ENCODE measurements at regions not wholly inside any gene's neighbourhood (a gene's known extent, or its start where the extent isn't known, plus 50 kb on each side); places are given as distances from the start of the nearest gene placed in this dataset.

GRCh38 chr2:21260311-21260710, 136.5 kb downstream of the TDRD15 start:
- intact Hi-C loops (cut with DNase I), result no loop called here
- Histone ChIP-seq H3K9me3 (no peaks in the 10 kb centered on the region), H3K36me3 (no peaks in the 10 kb centered on the region), H3K27me3 (no peaks in the 10 kb centered on the region), H3K4me3 (no peak overlapping the region), H3K9ac (ENCODE audit: low read depth in 2 of 2, low read length in 2 of 2) (no peak overlapping the region), H3K4me1 (no peaks in the 10 kb centered on the region), H3K27ac (no peak overlapping the region)
- no peak for DNase-seq
- TF ChIP-seq CTCF (IDR thresholded peaks at IDR 0.05), result no peak

- Histone ChIP-seq H3K4me1 (no peaks in the 10 kb centered on the region), H3K9ac (ENCODE audit: low read depth in 2 of 2, low read length in 2 of 2) (no peak overlapping the region), H3K9me3 (no peaks in the 10 kb centered on the region), H3K27ac (no peak overlapping the region), H3K27me3 (no peaks in the 10 kb centered on the region), H3K36me3 (no peaks in the 10 kb centered on the region), H3K4me3 (no peak overlapping the region)
- no peak for TF ChIP-seq CTCF (IDR thresholded peaks at IDR 0.05)
- intact Hi-C loops (cut with DNase I), result no loop called here
- no peak for DNase-seq
Observed at GRCh38 chr2:21261591-21261990, 137.8 kb downstream of the TDRD15 start.

- Histone ChIP-seq H3K4me3 (no peak overlapping the region), H3K9me3 (no peaks in the 10 kb centered on the region), H3K36me3 (no peaks in the 10 kb centered on the region), H3K27me3 (no peaks in the 10 kb centered on the region), H3K4me1 (no peaks in the 10 kb centered on the region), H3K9ac (ENCODE audit: low read depth in 2 of 2, low read length in 2 of 2) (no peak overlapping the region), H3K27ac (no peak overlapping the region)
- DNase-seq, result no peak
- intact Hi-C loops (cut with DNase I), result no loop called here
- no peak for TF ChIP-seq CTCF (IDR thresholded peaks at IDR 0.05)
Observed at GRCh38 chr2:21262426-21262940, 138.7 kb downstream of the TDRD15 start.

- no peak for TF ChIP-seq CTCF (IDR thresholded peaks at IDR 0.05)
- Histone ChIP-seq H3K27me3 (no peaks in the 10 kb centered on the region), H3K9me3 (no peaks in the 10 kb centered on the region), H3K9ac (ENCODE audit: low read depth in 2 of 2, low read length in 2 of 2) (no peak overlapping the region), H3K27ac (no peak overlapping the region), H3K4me3 (no peak overlapping the region), H3K36me3 (no peaks in the 10 kb centered on the region), H3K4me1 (no peaks in the 10 kb centered on the region)
- intact Hi-C loops (cut with DNase I), result no loop called here
- no peak for DNase-seq
Observed at GRCh38 chr2:21263622-21264021, 139.9 kb downstream of the TDRD15 start.

- Histone ChIP-seq H3K9me3 (no peaks in the 10 kb centered on the region), H3K4me1 (no peaks in the 10 kb centered on the region), H3K36me3 (no peaks in the 10 kb centered on the region), H3K27ac (no peak overlapping the region), H3K27me3 (no peaks in the 10 kb centered on the region), H3K9ac (ENCODE audit: low read depth in 2 of 2, low read length in 2 of 2) (no peak overlapping the region), H3K4me3 (no peak overlapping the region)
- TF ChIP-seq CTCF (IDR thresholded peaks at IDR 0.05), result no peak
- intact Hi-C loops (cut with DNase I), result no loop called here
- no peak for DNase-seq
Observed at GRCh38 chr2:21265752-21266151, 142.0 kb downstream of the TDRD15 start.

Data from colonic mucosa (tissue), 4 donors.